ENCODE measurements at regions not wholly inside any gene's neighbourhood (a gene's known extent, or its start where the extent isn't known, plus 50 kb on each side); places are given as distances from the start of the nearest gene placed in this dataset.

DNA sequence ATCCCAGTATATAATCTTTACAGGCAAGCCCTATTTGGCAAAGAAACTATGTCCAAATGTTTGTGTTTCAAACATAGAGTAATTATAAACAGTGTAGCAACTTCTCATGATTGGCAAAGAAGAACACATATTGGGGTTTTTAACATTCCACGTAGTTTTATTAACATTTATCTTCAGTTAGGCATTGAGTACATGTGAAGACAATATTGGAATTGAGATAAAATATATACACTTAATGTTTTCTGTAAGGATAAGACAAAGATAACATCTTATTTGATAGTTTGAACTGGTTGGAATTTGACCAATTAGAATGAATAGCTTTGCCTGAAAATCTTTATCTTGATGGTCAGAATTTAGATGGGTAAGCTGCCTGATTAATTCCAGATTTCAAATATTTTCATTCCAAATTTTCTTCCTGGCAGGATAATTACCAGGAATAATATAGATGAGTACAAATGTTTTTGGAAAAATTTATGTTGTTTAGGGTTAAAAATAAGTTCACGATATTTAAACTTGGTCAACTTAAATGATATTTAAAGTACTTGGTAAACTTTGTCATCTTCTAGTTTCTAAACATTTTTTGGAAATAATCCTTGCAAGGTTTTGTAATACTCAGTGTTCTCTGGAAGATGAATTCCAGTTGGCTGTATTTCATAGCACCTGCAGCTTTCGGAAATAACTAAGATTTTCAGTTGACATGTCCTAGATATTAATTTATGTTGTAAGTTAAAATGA lies 536.5 kb upstream of the SPRY2 start:
- TF ChIP-seq, protein P1, sequence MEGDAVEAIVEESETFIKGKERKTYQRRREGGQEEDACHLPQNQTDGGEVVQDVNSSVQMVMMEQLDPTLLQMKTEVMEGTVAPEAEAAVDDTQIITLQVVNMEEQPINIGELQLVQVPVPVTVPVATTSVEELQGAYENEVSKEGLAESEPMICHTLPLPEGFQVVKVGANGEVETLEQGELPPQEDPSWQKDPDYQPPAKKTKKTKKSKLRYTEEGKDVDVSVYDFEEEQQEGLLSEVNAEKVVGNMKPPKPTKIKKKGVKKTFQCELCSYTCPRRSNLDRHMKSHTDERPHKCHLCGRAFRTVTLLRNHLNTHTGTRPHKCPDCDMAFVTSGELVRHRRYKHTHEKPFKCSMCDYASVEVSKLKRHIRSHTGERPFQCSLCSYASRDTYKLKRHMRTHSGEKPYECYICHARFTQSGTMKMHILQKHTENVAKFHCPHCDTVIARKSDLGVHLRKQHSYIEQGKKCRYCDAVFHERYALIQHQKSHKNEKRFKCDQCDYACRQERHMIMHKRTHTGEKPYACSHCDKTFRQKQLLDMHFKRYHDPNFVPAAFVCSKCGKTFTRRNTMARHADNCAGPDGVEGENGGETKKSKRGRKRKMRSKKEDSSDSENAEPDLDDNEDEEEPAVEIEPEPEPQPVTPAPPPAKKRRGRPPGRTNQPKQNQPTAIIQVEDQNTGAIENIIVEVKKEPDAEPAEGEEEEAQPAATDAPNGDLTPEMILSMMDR (IDR thresholded peaks at IDR 0.05): no peak
- TF ChIP-seq POLR2A (IDR thresholded peaks at IDR 0.05): no peak
